Astrocyte of the cerebellum (primary cell): ENCODE measurements at regions not wholly inside any gene's neighbourhood (a gene's known extent, or its start where the extent isn't known, plus 50 kb on each side); places are given as distances from the start of the nearest gene placed in this dataset.

Experiments used
- DNase-seq: peaks from one replicate; pipeline ENCODE4 v3.0.0-alpha.2; 2011; ENCODE audit warnings: low read depth
- H3K4me3 ChIP-seq: 2 replicates; pipeline ENCODE4 v1.5.1; 2011; ENCODE audit warnings: mild to moderate bottlenecking, low read depth, low read length, moderate library complexity
- in situ Hi-C: cut with HindIII; loops from 2 replicates; pipeline ENCODE4 v1.10.0; 2017; ENCODE audit warnings: low sequenced_read_pairs
- TF ChIP-seq, protein P1 (sequence below): IDR thresholded peaks from 2 replicates; pipeline ENCODE4 v1.5.1; 2012; ENCODE audit warnings: low read length, low read depth, moderate library complexity, mild to moderate bottlenecking; ENCODE audit errors: missing control alignments

DNA sequence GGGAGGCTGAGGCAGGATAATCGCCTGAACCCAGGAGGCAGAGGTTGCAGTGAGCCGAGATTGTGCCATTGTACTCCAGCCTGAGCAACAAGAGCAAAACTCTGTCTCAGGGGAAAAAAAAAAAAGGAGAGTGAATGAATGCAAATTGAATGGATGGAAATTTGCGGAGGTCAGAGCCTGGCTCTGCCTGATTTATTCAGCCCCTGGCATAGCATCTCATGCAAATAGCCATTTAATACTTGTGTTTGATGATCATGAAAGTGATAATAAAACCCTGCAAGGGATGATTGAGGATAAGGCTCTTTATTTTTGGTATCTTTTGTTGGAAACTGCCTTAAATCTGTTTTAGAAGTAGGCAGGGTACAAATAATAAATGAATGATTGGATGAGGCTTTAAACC is 133.0 kb upstream of the SEMA6D start:
- TF ChIP-seq, protein P1, sequence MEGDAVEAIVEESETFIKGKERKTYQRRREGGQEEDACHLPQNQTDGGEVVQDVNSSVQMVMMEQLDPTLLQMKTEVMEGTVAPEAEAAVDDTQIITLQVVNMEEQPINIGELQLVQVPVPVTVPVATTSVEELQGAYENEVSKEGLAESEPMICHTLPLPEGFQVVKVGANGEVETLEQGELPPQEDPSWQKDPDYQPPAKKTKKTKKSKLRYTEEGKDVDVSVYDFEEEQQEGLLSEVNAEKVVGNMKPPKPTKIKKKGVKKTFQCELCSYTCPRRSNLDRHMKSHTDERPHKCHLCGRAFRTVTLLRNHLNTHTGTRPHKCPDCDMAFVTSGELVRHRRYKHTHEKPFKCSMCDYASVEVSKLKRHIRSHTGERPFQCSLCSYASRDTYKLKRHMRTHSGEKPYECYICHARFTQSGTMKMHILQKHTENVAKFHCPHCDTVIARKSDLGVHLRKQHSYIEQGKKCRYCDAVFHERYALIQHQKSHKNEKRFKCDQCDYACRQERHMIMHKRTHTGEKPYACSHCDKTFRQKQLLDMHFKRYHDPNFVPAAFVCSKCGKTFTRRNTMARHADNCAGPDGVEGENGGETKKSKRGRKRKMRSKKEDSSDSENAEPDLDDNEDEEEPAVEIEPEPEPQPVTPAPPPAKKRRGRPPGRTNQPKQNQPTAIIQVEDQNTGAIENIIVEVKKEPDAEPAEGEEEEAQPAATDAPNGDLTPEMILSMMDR: no peak
- no peak for DNase-seq
- in situ Hi-C loops: no loop called here
- H3K4me3 ChIP-seq: no peak overlapping the region

DNA sequence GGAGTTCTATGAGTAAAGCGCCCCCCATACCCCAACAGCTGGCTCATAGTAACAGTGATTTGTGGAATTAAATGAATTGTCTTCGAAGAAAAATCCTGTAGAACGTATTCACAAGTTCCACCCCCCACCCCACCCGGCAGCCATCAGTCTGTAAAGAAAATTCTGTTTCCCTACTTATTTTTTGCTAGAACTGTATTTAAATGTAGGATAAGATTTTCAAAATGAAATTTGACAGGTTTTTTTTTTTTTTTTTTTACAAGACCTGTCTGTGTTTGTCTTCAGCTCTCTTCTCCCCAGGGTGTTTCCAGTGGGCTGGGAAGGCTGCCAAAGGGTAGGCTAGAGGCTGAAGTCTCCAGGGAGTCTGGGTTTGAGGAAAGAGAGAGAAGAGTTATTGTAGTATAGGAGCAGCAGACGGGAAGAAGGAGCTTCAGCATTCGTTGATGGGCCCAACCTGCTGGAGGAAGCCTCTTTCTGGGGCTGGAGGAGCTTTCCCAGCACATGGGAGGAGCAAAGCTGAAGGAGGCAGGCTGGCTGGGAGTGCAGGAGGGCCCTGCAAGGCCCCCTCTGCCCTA is 130.6 kb upstream of the SEMA6D start:
- in situ Hi-C loops: no loop called here
- TF ChIP-seq, protein P1: no peak
- H3K4me3 ChIP-seq: no peak overlapping the region
- no peak for DNase-seq

DNA sequence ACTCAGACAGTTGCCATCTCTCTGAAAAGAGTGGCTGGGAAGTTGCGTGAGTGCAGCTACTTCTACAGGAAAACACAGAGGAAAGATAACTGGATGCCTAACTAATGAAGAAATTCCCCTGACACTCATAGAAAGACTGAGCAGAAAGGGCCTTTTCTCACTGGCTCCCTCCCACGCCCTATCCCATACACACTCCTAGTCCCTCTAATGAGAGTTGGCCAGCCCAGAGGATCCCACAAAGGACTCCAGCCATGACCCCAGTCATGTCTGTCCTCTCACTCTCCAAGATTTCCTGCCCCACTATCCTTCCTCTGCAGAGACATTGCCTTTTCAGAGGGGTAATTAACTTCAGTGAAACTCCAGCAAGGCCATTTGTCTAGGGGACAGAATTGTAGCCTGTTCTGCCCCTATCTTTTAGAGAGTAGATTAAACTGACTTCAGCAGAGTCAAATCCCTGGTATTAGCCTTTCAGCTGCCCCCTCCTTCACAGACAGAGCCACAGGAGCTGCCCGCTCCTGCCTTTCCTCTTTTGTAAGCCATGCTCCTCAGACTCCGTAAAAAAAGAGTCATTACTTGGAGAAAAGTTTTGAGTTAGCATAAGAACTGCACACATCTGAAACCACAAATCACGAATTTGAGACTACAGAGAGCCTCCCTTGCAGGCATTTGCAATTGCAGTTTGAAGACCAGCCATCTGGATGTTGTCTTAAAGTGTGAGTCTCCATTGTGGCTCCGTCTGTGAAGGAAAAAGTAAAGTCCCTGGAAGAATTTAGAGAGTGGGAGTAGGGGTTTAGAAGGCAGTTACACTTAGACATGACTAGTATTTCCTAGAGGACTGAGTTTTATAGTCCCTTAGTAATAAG is 129.1 kb upstream of the SEMA6D start:
- in situ Hi-C loops: no loop called here
- TF ChIP-seq, protein P1: no peak
- DNase-seq: no peak
- no peak overlapping the region for H3K4me3 ChIP-seq

DNA sequence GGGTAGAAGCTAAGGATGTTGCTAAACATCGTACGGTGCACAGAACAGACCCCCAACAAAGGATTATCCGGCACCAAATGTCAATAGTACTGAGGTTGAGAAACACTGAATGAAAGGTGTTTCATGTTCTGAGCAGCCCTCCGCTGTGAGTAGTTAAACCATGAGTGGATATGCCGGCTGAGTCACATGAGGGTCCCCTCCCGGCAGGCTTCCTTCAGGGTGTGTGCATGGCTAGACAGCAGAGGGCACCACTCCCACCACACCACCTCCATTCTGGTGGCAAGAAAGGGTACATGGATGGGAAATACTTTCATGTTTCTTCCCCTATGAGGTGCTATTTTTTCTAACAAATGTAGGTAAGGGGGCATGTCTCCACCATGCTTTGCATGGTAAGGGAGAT is 128.3 kb upstream of the SEMA6D start:
- TF ChIP-seq, protein P1: no peak
- no peak overlapping the region for H3K4me3 ChIP-seq
- DNase-seq: no peak
- in situ Hi-C loops: no loop called here

DNA sequence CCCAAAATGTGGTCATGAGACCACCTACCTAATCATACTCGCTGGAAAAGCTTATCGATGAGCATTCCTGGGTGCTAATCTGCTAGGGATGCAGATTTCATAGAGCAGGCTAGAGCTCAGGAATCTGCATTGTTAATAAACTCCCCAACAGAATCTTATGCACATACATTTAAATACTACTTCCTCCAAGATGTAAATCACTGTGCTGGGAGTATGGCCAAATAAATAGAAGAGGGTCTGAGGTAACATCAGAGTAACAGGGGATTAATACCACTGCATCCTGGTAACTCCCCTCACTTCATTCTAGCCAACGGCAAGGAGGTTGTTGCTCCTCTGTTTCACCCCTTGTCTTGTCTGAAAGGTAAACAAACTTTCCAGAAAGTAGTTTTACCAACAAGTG is 118.3 kb upstream of the SEMA6D start:
- in situ Hi-C loops: no loop called here
- no peak for DNase-seq
- TF ChIP-seq, protein P1: no peak
- no peak overlapping the region for H3K4me3 ChIP-seq

DNA sequence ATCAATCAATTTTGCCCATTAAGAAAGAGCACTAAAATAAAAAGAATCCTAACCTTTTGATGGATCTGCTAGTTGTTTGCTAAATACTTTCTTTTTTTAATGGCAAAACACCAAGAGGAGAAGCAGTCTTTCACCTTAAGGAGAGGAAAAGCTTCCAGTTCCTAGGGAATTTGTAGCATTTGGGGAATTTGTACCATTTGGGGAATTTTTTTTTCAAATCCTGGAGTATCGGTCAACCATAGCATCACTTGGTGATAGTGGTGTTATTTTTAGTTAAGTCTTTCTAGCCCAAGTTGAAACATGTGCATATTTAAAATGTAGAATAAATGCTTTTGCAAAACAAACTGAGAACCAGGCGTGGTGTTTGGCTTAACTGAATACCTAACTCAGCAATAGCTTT is 117.5 kb upstream of the SEMA6D start:
- no peak for DNase-seq
- in situ Hi-C loops: no loop called here
- TF ChIP-seq, protein P1: no peak
- no peak overlapping the region for H3K4me3 ChIP-seq
